Suprapubic skin (tissue), 3 donors: ENCODE measurements at regions not wholly inside any gene's neighbourhood (a gene's known extent, or its start where the extent isn't known, plus 50 kb on each side); places are given as distances from the start of the nearest gene placed in this dataset.

Experiments used
- POLR2A ChIP-seq, 2 donors: fragments of 450-650 bp; IDR thresholded peaks; one replicate each; pipeline ENCODE4 v1.6.1; 2017; ENCODE audit warnings: antibody characterized with exemption in 2 of 2, mild to moderate bottlenecking in 2 of 2, moderate library complexity in 2 of 2
- TF ChIP-seq, protein P1 (sequence below), 2 donors: fragments of 200-600 bp in 1 of 2; fragments of 450-650 bp in 1 of 2; sonication (generic) in 1 of 2; IDR thresholded peaks; one replicate each; pipeline ENCODE4 v1.5.1; 2016 to 2019; ENCODE audit warnings: antibody characterized with exemption in 2 of 2, mild to moderate bottlenecking in 1 of 2, moderate library complexity in 1 of 2

DNA sequence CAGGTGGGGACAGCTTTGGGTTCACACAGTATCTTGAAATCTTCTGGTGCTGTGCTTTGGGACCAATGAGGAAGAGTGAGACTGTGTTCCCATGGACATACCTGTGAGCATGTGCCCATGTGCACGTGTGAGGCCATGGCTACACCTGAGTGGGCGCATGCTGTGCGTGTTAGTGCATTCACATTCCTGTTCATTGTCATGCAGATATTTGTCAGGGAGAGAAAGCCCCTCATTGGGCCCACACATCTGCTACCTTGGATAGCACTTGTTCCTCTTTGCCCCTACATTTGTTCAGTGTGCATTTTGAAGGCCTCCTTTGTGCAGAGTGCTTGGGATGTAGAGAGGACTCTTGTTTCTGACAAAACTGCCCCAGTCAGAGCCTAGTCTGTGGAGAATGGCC is 154.3 kb upstream of the E2F8 start:
- TF ChIP-seq POLR2A (IDR thresholded peaks at IDR 0.05): no peak
- TF ChIP-seq, protein P1, sequence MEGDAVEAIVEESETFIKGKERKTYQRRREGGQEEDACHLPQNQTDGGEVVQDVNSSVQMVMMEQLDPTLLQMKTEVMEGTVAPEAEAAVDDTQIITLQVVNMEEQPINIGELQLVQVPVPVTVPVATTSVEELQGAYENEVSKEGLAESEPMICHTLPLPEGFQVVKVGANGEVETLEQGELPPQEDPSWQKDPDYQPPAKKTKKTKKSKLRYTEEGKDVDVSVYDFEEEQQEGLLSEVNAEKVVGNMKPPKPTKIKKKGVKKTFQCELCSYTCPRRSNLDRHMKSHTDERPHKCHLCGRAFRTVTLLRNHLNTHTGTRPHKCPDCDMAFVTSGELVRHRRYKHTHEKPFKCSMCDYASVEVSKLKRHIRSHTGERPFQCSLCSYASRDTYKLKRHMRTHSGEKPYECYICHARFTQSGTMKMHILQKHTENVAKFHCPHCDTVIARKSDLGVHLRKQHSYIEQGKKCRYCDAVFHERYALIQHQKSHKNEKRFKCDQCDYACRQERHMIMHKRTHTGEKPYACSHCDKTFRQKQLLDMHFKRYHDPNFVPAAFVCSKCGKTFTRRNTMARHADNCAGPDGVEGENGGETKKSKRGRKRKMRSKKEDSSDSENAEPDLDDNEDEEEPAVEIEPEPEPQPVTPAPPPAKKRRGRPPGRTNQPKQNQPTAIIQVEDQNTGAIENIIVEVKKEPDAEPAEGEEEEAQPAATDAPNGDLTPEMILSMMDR (IDR thresholded peaks at IDR 0.05): no peak
